GM21576 (cell line): ENCODE measurements at regions not wholly inside any gene's neighbourhood (a gene's known extent, or its start where the extent isn't known, plus 50 kb on each side); places are given as distances from the start of the nearest gene placed in this dataset.
"Not testable (repeated sequence)": the region's sequence is repeated elsewhere in the genome, so short reads cannot be mapped to it uniquely, and the experiment has no call there.

Experiments
- ATAC-seq: cut with Tn5 transposase; IDR thresholded peaks from one replicate; pipeline ENCODE4 v1.9.1; 2021; ENCODE audit warnings: mild to moderate bottlenecking, moderate library complexity; ENCODE audit not compliant: unreplicated experiment

GRCh38 chr14:45868377-45868776, 615.4 kb upstream of the MIS18BP1 start:
- ATAC-seq: peak; percentile 61

GRCh38 chr14:45867046-45867894, 614.3 kb upstream of the MIS18BP1 start:
- ATAC-seq: peak; percentile 57

- no peak for ATAC-seq
Measured at GRCh38 chr14:45838597-45838996, 585.6 kb upstream of the MIS18BP1 start.

GRCh38 chr14:45819107-45819506, 566.1 kb upstream of the MIS18BP1 start:
- ATAC-seq: no peak

- no peak for ATAC-seq
Measured at GRCh38 chr14:45811155-45811554, 558.2 kb upstream of the MIS18BP1 start.

GRCh38 chr14:45810152-45810872, 557.3 kb upstream of the MIS18BP1 start:
- ATAC-seq: no peak

- no peak for ATAC-seq
Measured at GRCh38 chr14:45807178-45807899, 554.3 kb upstream of the MIS18BP1 start.

GRCh38 chr14:45799511-45799910, 546.5 kb upstream of the MIS18BP1 start:
- no peak for ATAC-seq

GRCh38 chr14:45798659-45799058, 545.7 kb upstream of the MIS18BP1 start:
- ATAC-seq: no peak

GRCh38 chr14:45796006-45796405, 543.0 kb upstream of the MIS18BP1 start:
- ATAC-seq: not testable (repeated sequence)

- ATAC-seq: no peak
Measured at GRCh38 chr14:45793081-45793480, 540.1 kb upstream of the MIS18BP1 start.

- no peak for ATAC-seq
Measured at GRCh38 chr14:45790293-45790692, 537.3 kb upstream of the MIS18BP1 start.

GRCh38 chr14:45787167-45787566, 534.2 kb upstream of the MIS18BP1 start:
- ATAC-seq: no peak

- ATAC-seq: no peak
Measured at GRCh38 chr14:45786266-45786665, 533.3 kb upstream of the MIS18BP1 start.

- no peak for ATAC-seq
Measured at GRCh38 chr14:45785240-45785639, 532.2 kb upstream of the MIS18BP1 start.

GRCh38 chr14:45766247-45766646, 513.2 kb upstream of the MIS18BP1 start:
- ATAC-seq: no peak

GRCh38 chr14:45757655-45758054, 504.7 kb upstream of the MIS18BP1 start:
- no peak for ATAC-seq

- not testable (repeated sequence) for ATAC-seq
Measured at GRCh38 chr14:45756412-45756811, 503.4 kb upstream of the MIS18BP1 start.

- ATAC-seq: no peak
Measured at GRCh38 chr14:45743884-45744283, 490.9 kb upstream of the MIS18BP1 start.

GRCh38 chr14:45742187-45742586, 489.2 kb upstream of the MIS18BP1 start:
- ATAC-seq: no peak

GRCh38 chr14:45728434-45729225, 475.6 kb upstream of the MIS18BP1 start:
- no peak for ATAC-seq
